HEK293T (cell line): ENCODE measurements at regions not wholly inside any gene's neighbourhood (a gene's known extent, or its start where the extent isn't known, plus 50 kb on each side); places are given as distances from the start of the nearest gene placed in this dataset.

Experiments used
- ARNT ChIP-seq: fragments of 450-650 bp; IDR thresholded peaks from 2 replicates; pipeline ENCODE4 v1.6.1; 2017; ENCODE audit warnings: mild to moderate bottlenecking
- BHLHE40 ChIP-seq: fragments of 450-650 bp; IDR thresholded peaks from 2 replicates; pipeline ENCODE4 v1.6.1; 2016; ENCODE audit warnings: mild to moderate bottlenecking, moderate library complexity, borderline replicate concordance
- CTBP1 ChIP-seq: fragments of 450-650 bp; IDR thresholded peaks from 2 replicates; pipeline ENCODE4 v1.6.1; 2016; ENCODE audit warnings: borderline replicate concordance
- FOXA1 ChIP-seq: fragments of 450-650 bp; IDR thresholded peaks from 2 replicates; pipeline ENCODE4 v1.6.1; 2016; ENCODE audit warnings: mild to moderate bottlenecking
- FOXM1 ChIP-seq: fragments of 450-650 bp; IDR thresholded peaks from 2 replicates; pipeline ENCODE4 v1.6.1; 2017; ENCODE audit warnings: mild to moderate bottlenecking, borderline replicate concordance
- L3MBTL2 ChIP-seq: fragments of 450-650 bp; conservative IDR thresholded peaks from 2 replicates; pipeline ENCODE4 v1.6.1; 2016; ENCODE audit warnings: mild to moderate bottlenecking
- LEF1 ChIP-seq: fragments of 450-650 bp; IDR thresholded peaks from 2 replicates; pipeline ENCODE4 v1.6.1; 2017; ENCODE audit warnings: mild to moderate bottlenecking, borderline replicate concordance
- NFRKB ChIP-seq: fragments of 450-650 bp; IDR thresholded peaks from 2 replicates; pipeline ENCODE4 v1.6.1; 2016; ENCODE audit warnings: mild to moderate bottlenecking, moderate library complexity
- PKNOX1 ChIP-seq: fragments of 450-650 bp; IDR thresholded peaks from 2 replicates; pipeline ENCODE4 v1.6.1; 2016
- SP1 ChIP-seq: fragments of 450-650 bp; IDR thresholded peaks from 2 replicates; pipeline ENCODE4 v1.6.1; 2017
- SUZ12 ChIP-seq: fragments of 450-650 bp; IDR thresholded peaks from 2 replicates; pipeline ENCODE4 v1.6.1; 2016; ENCODE audit warnings: mild to moderate bottlenecking
- TARDBP ChIP-seq: fragments of 450-650 bp; IDR thresholded peaks from 2 replicates; pipeline ENCODE4 v1.6.1; 2016
- ZNF384 ChIP-seq: fragments of 450-650 bp; IDR thresholded peaks from 2 replicates; pipeline ENCODE4 v1.6.1; 2016

- no peak for TF ChIP-seq FOXM1
- TF ChIP-seq FOXA1: no peak
- no peak for TF ChIP-seq L3MBTL2
- TF ChIP-seq PKNOX1: no peak
- TF ChIP-seq SUZ12: no peak
- no peak for TF ChIP-seq CTBP1
- no peak for TF ChIP-seq LEF1
- TF ChIP-seq TARDBP: no peak
- no peak for TF ChIP-seq NFRKB
- no peak for TF ChIP-seq BHLHE40
- TF ChIP-seq SP1: no peak
- no peak for TF ChIP-seq ARNT
- TF ChIP-seq ZNF384: no peak
Measured at GRCh38 chr11:128153697-128154048, 433.7 kb downstream of the ETS1 start.
